OCI-LY1 (cell line): ENCODE measurements at regions not wholly inside any gene's neighbourhood (a gene's known extent, or its start where the extent isn't known, plus 50 kb on each side); places are given as distances from the start of the nearest gene placed in this dataset.
A peak's percentile ranks its signal among the peaks of the same experiment; 100 is the strongest.

Experiments
- H2AFZ ChIP-seq: fragments of 200-600 bp; sonication (generic), shearing (Covaris generic); 2 replicates; pipeline ENCODE4 v1.6.0; 2014; ENCODE audit warnings: antibody characterized with exemption, mild to moderate bottlenecking, low read length
- H3F3A ChIP-seq: fragments of 200-600 bp; sonication (generic), shearing (Covaris generic); 2 replicates; pipeline ENCODE4 v1.6.0; 2014; ENCODE audit warnings: mild to moderate bottlenecking, antibody characterized with exemption, low read length, moderate library complexity; ENCODE audit not compliant: insufficient read depth
- H3K27ac ChIP-seq: fragments of 200-600 bp; sonication (generic); 2 replicates; pipeline ENCODE4 v1.5.1; 2014; ENCODE audit warnings: low read length, mixed run types, mild to moderate bottlenecking, low read depth; ENCODE audit not compliant: poor library complexity, severe bottlenecking
- H3K27me3 ChIP-seq: fragments of 200-600 bp; sonication (generic); 2 replicates; pipeline ENCODE4 v1.6.0; 2014; ENCODE audit warnings: antibody characterized with exemption, mild to moderate bottlenecking, low read length, moderate library complexity; ENCODE audit not compliant: insufficient read depth
- H3K36me3 ChIP-seq: fragments of 200-600 bp; sonication (generic); 2 replicates; pipeline ENCODE4 v1.6.1; 2014; ENCODE audit warnings: mild to moderate bottlenecking, antibody characterized with exemption, low read length, moderate library complexity, mixed read lengths; ENCODE audit not compliant: insufficient read depth
- H3K4me1 ChIP-seq: fragments of 200-600 bp; sonication (generic); 2 replicates; pipeline ENCODE4 v1.5.1; 2014; ENCODE audit warnings: mild to moderate bottlenecking, low read length, moderate library complexity; ENCODE audit not compliant: insufficient read depth, severe bottlenecking
- H3K4me2 ChIP-seq: fragments of 200-600 bp; sonication (generic), shearing (Covaris generic); 2 replicates; pipeline ENCODE4 v1.6.1; 2014; ENCODE audit warnings: low read length
- H3K4me3 ChIP-seq: fragments of 200-600 bp; sonication (generic); 2 replicates; pipeline ENCODE4 v1.5.1; 2014; ENCODE audit warnings: low read length, low read depth, mild to moderate bottlenecking, mixed read lengths; ENCODE audit not compliant: poor library complexity, severe bottlenecking
- H3K79me2 ChIP-seq: fragments of 200-600 bp; shearing (Covaris generic); 2 replicates; pipeline ENCODE4 v1.6.1; 2016; ENCODE audit warnings: mixed run types, low read length, mixed read lengths; ENCODE audit not compliant: insufficient read depth
- H3K9ac ChIP-seq: fragments of 200-600 bp; sonication (generic), shearing (Covaris generic); 2 replicates; pipeline ENCODE4 v1.6.1; 2014; ENCODE audit warnings: mild to moderate bottlenecking, low read length, mixed read lengths
- H3K9me2 ChIP-seq: fragments of 200-600 bp; sonication (generic), shearing (Covaris generic); 2 replicates; pipeline ENCODE4 v1.6.1; 2014; ENCODE audit warnings: low read depth, mild to moderate bottlenecking, low read length, mixed read lengths
- H3K9me3 ChIP-seq: fragments of 200-600 bp; shearing (Covaris generic); 2 replicates; pipeline ENCODE4 v1.6.1; 2014; ENCODE audit warnings: low read length, mixed read lengths
- H4K20me1 ChIP-seq: fragments of 200-600 bp; sonication (generic), shearing (Covaris generic); 2 replicates; pipeline ENCODE4 v1.6.0; 2016; ENCODE audit warnings: mild to moderate bottlenecking, low read length; ENCODE audit not compliant: insufficient read depth
- EZH2 ChIP-seq: fragments of 200-600 bp; sonication (generic), shearing (Covaris generic); IDR thresholded peaks from 2 replicates; pipeline ENCODE4 v1.8.0; 2017; ENCODE audit warnings: borderline replicate concordance, mixed run types, mild to moderate bottlenecking, antibody characterized with exemption, low read length, moderate library complexity, mixed read lengths
- TF ChIP-seq, protein P1 (sequence below): fragments of 200-600 bp; sonication (generic), shearing (Covaris generic); IDR thresholded peaks from 2 replicates; pipeline ENCODE4 v1.5.1; 2017; ENCODE audit warnings: mild to moderate bottlenecking, antibody characterized with exemption, low read length, moderate library complexity, mixed read lengths

DNA sequence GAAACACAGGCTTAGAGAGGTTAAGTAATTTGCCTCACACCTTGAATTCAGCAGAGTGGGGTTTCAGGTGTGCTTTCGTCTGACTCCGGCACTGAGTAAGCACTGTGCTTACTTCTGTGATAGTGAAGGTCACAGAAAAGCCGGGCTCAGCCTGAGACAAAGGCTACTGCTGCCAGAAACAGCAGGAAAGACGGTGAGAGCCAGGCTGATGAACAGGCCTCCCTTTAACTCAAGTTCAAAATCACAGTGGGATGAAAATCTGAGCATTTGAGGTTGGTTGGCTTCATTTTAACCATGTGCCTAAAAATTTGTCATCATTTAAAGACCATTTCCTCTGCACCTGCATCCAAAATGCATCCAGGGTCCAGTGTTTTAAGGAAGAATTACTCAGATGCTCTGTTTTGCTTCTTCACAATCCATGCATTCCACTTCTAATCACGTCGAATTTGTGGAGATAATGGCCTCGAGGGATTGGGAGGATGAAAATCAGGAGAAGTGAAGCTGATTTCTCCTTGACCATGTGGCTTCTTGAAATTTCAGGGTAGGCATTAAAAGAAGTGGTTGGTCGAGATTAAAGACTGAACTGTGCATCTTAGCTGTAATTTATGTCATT is 121.2 kb upstream of the LNX1 start:
- Histone ChIP-seq H3K79me2 (no peaks in the 10 kb centered on the region), H3K4me3 (no peak overlapping the region), H3K4me1 (no peaks in the 10 kb centered on the region), H3K9ac (no peak overlapping the region), H2AFZ (no peak overlapping the region), H3K27ac (no peak overlapping the region), H3K9me2 (no peaks in the 10 kb centered on the region), H3K9me3 (no peaks in the 10 kb centered on the region), H3K4me2 (no peak overlapping the region), H3K27me3 (peaks cover 5% of the 10 kb centered on the region; the same call in 1 of the 2 replicates), H3K36me3 (no peaks in the 10 kb centered on the region), H4K20me1 (no peaks in the 10 kb centered on the region), H3F3A (no peaks in the 10 kb centered on the region)
- no peak for TF ChIP-seq EZH2

DNA sequence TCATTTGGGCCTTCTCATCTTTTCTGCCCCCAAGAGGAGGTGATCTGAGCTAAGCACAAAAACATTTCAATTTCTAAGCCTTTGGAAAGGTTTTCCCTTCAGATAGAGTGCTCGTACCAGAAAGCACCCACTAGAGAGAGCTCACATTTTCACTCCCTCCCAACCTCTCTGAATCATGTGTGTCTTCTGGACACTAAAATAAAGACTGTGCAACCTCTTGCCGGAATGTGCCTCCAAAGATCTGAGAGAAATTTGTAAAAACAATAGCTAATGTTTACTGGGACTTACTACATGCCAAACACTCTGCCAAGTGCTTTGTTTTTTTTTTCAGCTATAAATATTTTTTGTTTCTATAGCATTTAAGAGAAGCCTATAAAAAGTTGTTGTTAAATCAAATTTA is 120.6 kb upstream of the LNX1 start:
- Histone ChIP-seq H3K36me3 (no peaks in the 10 kb centered on the region), H4K20me1 (no peaks in the 10 kb centered on the region), H3K4me2 (no peak overlapping the region), H3K9me2 (no peaks in the 10 kb centered on the region), H3K79me2 (no peaks in the 10 kb centered on the region), H2AFZ (no peak overlapping the region), H3K4me1 (no peaks in the 10 kb centered on the region), H3K27ac (no peak overlapping the region), H3K9ac (no peak overlapping the region), H3F3A (no peaks in the 10 kb centered on the region), H3K4me3 (no peak overlapping the region), H3K9me3 (no peaks in the 10 kb centered on the region), H3K27me3 (peaks cover 5% of the 10 kb centered on the region; the same call in 1 of the 2 replicates)
- no peak for TF ChIP-seq EZH2
- TF ChIP-seq, protein P1, sequence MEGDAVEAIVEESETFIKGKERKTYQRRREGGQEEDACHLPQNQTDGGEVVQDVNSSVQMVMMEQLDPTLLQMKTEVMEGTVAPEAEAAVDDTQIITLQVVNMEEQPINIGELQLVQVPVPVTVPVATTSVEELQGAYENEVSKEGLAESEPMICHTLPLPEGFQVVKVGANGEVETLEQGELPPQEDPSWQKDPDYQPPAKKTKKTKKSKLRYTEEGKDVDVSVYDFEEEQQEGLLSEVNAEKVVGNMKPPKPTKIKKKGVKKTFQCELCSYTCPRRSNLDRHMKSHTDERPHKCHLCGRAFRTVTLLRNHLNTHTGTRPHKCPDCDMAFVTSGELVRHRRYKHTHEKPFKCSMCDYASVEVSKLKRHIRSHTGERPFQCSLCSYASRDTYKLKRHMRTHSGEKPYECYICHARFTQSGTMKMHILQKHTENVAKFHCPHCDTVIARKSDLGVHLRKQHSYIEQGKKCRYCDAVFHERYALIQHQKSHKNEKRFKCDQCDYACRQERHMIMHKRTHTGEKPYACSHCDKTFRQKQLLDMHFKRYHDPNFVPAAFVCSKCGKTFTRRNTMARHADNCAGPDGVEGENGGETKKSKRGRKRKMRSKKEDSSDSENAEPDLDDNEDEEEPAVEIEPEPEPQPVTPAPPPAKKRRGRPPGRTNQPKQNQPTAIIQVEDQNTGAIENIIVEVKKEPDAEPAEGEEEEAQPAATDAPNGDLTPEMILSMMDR, result no peak

DNA sequence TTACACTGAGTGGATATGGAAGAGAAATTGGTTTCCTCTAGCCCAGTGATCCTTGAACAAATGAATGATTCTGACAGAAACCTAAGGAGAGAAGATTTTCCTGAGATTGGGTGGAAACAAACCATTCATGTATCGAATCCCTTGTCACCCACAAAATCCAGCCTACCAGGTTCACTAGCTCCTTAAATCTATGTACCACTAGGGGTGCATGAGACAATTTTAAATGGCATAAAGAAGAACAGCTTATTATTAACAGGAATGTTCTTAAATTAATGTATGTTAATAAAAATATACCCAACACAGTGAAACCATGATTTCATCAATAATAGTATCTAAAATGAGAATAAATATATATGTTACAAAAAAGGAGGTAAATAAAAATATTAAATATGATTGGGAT is 118.4 kb upstream of the LNX1 start:
- Histone ChIP-seq H3K79me2 (no peaks in the 10 kb centered on the region), H3K27me3 (no peaks in the 10 kb centered on the region; the same call in 1 of the 2 replicates), H3K4me3 (no peak overlapping the region), H3K36me3 (no peaks in the 10 kb centered on the region), H3K27ac (no peak overlapping the region), H3K9me2 (no peaks in the 10 kb centered on the region), H3K4me2 (no peak overlapping the region), H3K9ac (no peak overlapping the region), H3F3A (no peaks in the 10 kb centered on the region), H3K4me1 (peaks cover 8% of the 10 kb centered on the region), H2AFZ (no peak overlapping the region), H4K20me1 (no peaks in the 10 kb centered on the region), H3K9me3 (no peaks in the 10 kb centered on the region)
- TF ChIP-seq, protein P1, result peak; percentile 10; the same call in 1 of the 2 replicates
- no peak for TF ChIP-seq EZH2

DNA sequence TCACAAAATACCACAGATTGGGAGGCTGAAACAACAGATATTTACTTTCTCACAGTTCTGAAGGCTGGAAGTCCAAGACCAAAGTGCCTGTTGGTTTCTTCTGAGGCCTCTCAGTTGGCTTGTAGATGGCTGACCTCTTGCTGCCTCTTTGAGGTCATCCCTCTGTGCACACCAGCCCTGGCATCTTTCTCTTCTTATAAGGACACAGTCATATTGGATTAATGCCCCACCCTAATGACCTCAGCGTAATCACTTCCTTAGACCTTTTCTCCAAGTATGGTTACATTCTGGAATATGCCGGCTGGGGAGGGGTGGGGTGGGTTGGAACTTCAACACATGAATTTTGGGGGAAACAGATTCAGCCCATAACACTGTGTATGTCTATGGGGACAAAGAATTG is 116.2 kb upstream of the LNX1 start:
- Histone ChIP-seq H3K36me3 (no peaks in the 10 kb centered on the region), H3K4me1 (peaks cover 22% of the 10 kb centered on the region)
- TF ChIP-seq, protein P1, result no peak
- TF ChIP-seq EZH2, result no peak

More for the DNA sequence above, 116.2 kb upstream of the LNX1 start:
- no peaks in the 10 kb centered on the region for H3F3A ChIP-seq
- no peaks in the 10 kb centered on the region for H4K20me1 ChIP-seq
- no peak overlapping the region for H3K4me2 ChIP-seq
- no peaks in the 10 kb centered on the region for H3K79me2 ChIP-seq
- no peak overlapping the region for H3K4me3 ChIP-seq
- H3K9me3 ChIP-seq, result no peaks in the 10 kb centered on the region
- H3K9me2 ChIP-seq, result no peaks in the 10 kb centered on the region
- no peaks in the 10 kb centered on the region for H3K27me3 ChIP-seq
- no peak overlapping the region for H2AFZ ChIP-seq
- no peak overlapping the region for H3K27ac ChIP-seq
- H3K9ac ChIP-seq, result no peak overlapping the region
